Endothelial cell of umbilical vein (primary cell): ENCODE measurements at regions not wholly inside any gene's neighbourhood (a gene's known extent, or its start where the extent isn't known, plus 50 kb on each side); places are given as distances from the start of the nearest gene placed in this dataset.

Source experiments
- EZH2 ChIP-seq: IDR thresholded peaks from 2 replicates; pipeline ENCODE4 v1.6.1; 2012; ENCODE audit warnings: borderline replicate concordance, low read depth, mild to moderate bottlenecking, moderate library complexity, low read length, inconsistent platforms; ENCODE audit not compliant: severe bottlenecking
- MYC ChIP-seq: IDR thresholded peaks from one replicate; pipeline ENCODE4 v1.6.1; 2011; ENCODE audit warnings: mild to moderate bottlenecking, low read depth, low read length
- POLR2A ChIP-seq: IDR thresholded peaks from 2 replicates; pipeline ENCODE4 v1.6.1; 2012; ENCODE audit warnings: low read depth, mild to moderate bottlenecking, control low read depth, low read length
- POLR2AphosphoS5 ChIP-seq: IDR thresholded peaks from 2 replicates; pipeline ENCODE4 v1.6.1; 2012; ENCODE audit warnings: low read depth, mild to moderate bottlenecking, control low read depth, low read length, moderate library complexity; ENCODE audit not compliant: insufficient read depth
- TF ChIP-seq, protein P1 (sequence below), 2 donors: IDR thresholded peaks; 1 replicate in 1 of 2; 2 replicates in 1 of 2; pipeline ENCODE4 v1.5.1; 2011; ENCODE audit warnings: low read length in 2 of 2, mild to moderate bottlenecking in 2 of 2, moderate library complexity in 2 of 2, control low read depth in 1 of 2, inconsistent platforms in 1 of 2, low read depth in 1 of 2; ENCODE audit not compliant: insufficient read depth in 1 of 2; ENCODE audit errors: extremely low read depth in 1 of 2

- TF ChIP-seq, protein P1, sequence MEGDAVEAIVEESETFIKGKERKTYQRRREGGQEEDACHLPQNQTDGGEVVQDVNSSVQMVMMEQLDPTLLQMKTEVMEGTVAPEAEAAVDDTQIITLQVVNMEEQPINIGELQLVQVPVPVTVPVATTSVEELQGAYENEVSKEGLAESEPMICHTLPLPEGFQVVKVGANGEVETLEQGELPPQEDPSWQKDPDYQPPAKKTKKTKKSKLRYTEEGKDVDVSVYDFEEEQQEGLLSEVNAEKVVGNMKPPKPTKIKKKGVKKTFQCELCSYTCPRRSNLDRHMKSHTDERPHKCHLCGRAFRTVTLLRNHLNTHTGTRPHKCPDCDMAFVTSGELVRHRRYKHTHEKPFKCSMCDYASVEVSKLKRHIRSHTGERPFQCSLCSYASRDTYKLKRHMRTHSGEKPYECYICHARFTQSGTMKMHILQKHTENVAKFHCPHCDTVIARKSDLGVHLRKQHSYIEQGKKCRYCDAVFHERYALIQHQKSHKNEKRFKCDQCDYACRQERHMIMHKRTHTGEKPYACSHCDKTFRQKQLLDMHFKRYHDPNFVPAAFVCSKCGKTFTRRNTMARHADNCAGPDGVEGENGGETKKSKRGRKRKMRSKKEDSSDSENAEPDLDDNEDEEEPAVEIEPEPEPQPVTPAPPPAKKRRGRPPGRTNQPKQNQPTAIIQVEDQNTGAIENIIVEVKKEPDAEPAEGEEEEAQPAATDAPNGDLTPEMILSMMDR (IDR thresholded peaks at IDR 0.05; ENCODE audit: extremely low read depth in 1 of 2, insufficient read depth in 1 of 2, low read depth in 1 of 2, low read length in 2 of 2), result no peak
- TF ChIP-seq POLR2AphosphoS5, result no peak
- TF ChIP-seq MYC, result no peak
- TF ChIP-seq POLR2A, result no peak
- no peak for TF ChIP-seq EZH2
Measured at GRCh38 chr3:28867836-28868235, 413.0 kb upstream of the RBMS3 start.
